Naive thymus-derived CD8-positive, alpha-beta T cell (primary cell): ENCODE measurements at regions not wholly inside any gene's neighbourhood (a gene's known extent, or its start where the extent isn't known, plus 50 kb on each side); places are given as distances from the start of the nearest gene placed in this dataset.
A peak's percentile ranks its signal among the peaks of the same experiment; 100 is the strongest.

Source experiments
- ATAC-seq, 2 donors: fragments of 150-1000 bp; cut with Tn5 transposase in 1 of 2; sonication (Bioruptor Pico), chemical (Tn5 transposase) in 1 of 2; 1 replicate in 1 of 2; 2 replicates in 1 of 2; pipeline ENCODE4 v1.10.0; 2021; ENCODE audit warnings: mild to moderate bottlenecking in 2 of 2, moderate library complexity in 2 of 2
- POLR2A ChIA-PET: fragments of 350-600 bp; sonication (Branson Sonifier 250); formaldehyde crosslinking; loops from one replicate; lab custom pipeline; 2021; ENCODE audit warnings: antibody characterized with exemption; lab: Charles Lee
- DNase-seq, 10 donors: peaks; one replicate each; pipeline versions ENCODE4 v3.0.0 to v3.0.0-alpha.2; 2020 to 2022
- H3K27ac Mint-ChIP-seq, 10 donors: one replicate each; pipeline ENCODE4 v1.8.0; 2020 to 2022; ENCODE audit warnings: mild to moderate bottlenecking in 10 of 10, mixed read lengths in 10 of 10, moderate library complexity in 4 of 10, inconsistent platforms in 1 of 10
- H3K27me3 Mint-ChIP-seq, 5 donors: one replicate each; pipeline ENCODE4 v1.8.0; 2021 to 2022; ENCODE audit warnings: mixed read lengths in 5 of 5
- H3K36me3 Mint-ChIP-seq, 3 donors: one replicate each; pipeline ENCODE4 v1.8.0; 2020 to 2022; ENCODE audit warnings: mixed read lengths in 3 of 3, mild to moderate bottlenecking in 2 of 3, inconsistent platforms in 1 of 3
- H3K4me1 Mint-ChIP-seq, 4 donors: one replicate each; pipeline ENCODE4 v1.8.0; 2021 to 2022; ENCODE audit warnings: mixed read lengths in 4 of 4
- H3K4me3 Mint-ChIP-seq, 10 donors: one replicate each; pipeline ENCODE4 v1.8.0; 2020 to 2022; ENCODE audit warnings: mild to moderate bottlenecking in 10 of 10, mixed read lengths in 10 of 10, moderate library complexity in 6 of 10, inconsistent platforms in 1 of 10
- H3K9me3 Mint-ChIP-seq, 9 donors: one replicate each; pipeline ENCODE4 v1.8.0; 2020 to 2022; ENCODE audit warnings: mixed read lengths in 9 of 9, mild to moderate bottlenecking in 3 of 9, inconsistent platforms in 1 of 9, moderate library complexity in 1 of 9

- H3K27me3 Mint-ChIP-seq: no peaks in the 10 kb centered on the region
- peaks cover 0 to 18% (median 10%) of the 10 kb centered on the region in 9 donors for H3K9me3 Mint-ChIP-seq
- H3K36me3 Mint-ChIP-seq: peaks cover 0 to 9% (median 7%) of the 10 kb centered on the region in 3 donors
- POLR2A ChIA-PET: no interaction called here
- peak overlapping the region in 2 of 10 donors; percentile 5 to 58 for H3K27ac Mint-ChIP-seq
- H3K4me3 Mint-ChIP-seq: no peak overlapping the region
- peaks cover 6 to 11% (median 6%) of the 10 kb centered on the region in 4 donors for H3K4me1 Mint-ChIP-seq
- ATAC-seq (no peak), DNase-seq (no peak)
Measured at GRCh38 chr4:81541161-81541945, 69.6 kb upstream of the RASGEF1B start.

GRCh38 chr4:81538716-81539427, 67.2 kb upstream of the RASGEF1B start:
- peaks cover 0 to 9% (median 7%) of the 10 kb centered on the region in 3 donors for H3K36me3 Mint-ChIP-seq
- H3K27me3 Mint-ChIP-seq: no peaks in the 10 kb centered on the region
- H3K4me1 Mint-ChIP-seq: peaks cover 6 to 11% (median 6%) of the 10 kb centered on the region in 4 donors
- ATAC-seq (no peak), DNase-seq (no peak)
- peak overlapping the region in 1 of 10 donors; percentile 63 for H3K27ac Mint-ChIP-seq
- no peak overlapping the region for H3K4me3 Mint-ChIP-seq
- POLR2A ChIA-PET: no interaction called here
- H3K9me3 Mint-ChIP-seq: peaks cover 0 to 13% (median 10%) of the 10 kb centered on the region in 9 donors

GRCh38 chr4:81531410-81531809, 59.7 kb upstream of the RASGEF1B start:
- no peak overlapping the region for H3K27ac Mint-ChIP-seq

GRCh38 chr4:81528979-81529378, 57.3 kb upstream of the RASGEF1B start:
- Mint-ChIP-seq H3K9me3 (peaks cover 0 to 31% (median 11%) of the 10 kb centered on the region in 9 donors), H3K4me1 (no peaks in the 10 kb centered on the region), H3K27ac (peak overlapping the region in 1 of 10 donors; percentile 17), H3K27me3 (no peaks in the 10 kb centered on the region), H3K36me3 (peaks cover 0 to 16% (median 11%) of the 10 kb centered on the region in 3 donors), H3K4me3 (no peak overlapping the region)
- DNase-seq: no peak
- POLR2A ChIA-PET: no interaction called here
- ATAC-seq: no peak

More at GRCh38 chr4:81531410-81531809, 59.7 kb upstream of the RASGEF1B start:
- Mint-ChIP-seq H3K36me3 (peaks cover 0 to 13% (median 11%) of the 10 kb centered on the region in 3 donors), H3K4me3 (no peak overlapping the region), H3K27me3 (no peaks in the 10 kb centered on the region), H3K4me1 (no peaks in the 10 kb centered on the region), H3K9me3 (peaks cover 0 to 23% (median 5%) of the 10 kb centered on the region in 9 donors)
- ATAC-seq (no peak), DNase-seq (no peak)
- POLR2A ChIA-PET: interaction anchor here (0.7 kb wide), 1 partner anchor 37 kb away, joined by 3 read pairs; no protein-coding TSS in a partner anchor

GRCh38 chr4:81528200-81528599, 56.5 kb upstream of the RASGEF1B start:
- DNase-seq: no peak
- Mint-ChIP-seq H3K27me3 (no peaks in the 10 kb centered on the region), H3K4me1 (no peaks in the 10 kb centered on the region), H3K9me3 (peaks cover 0 to 26% (median 11%) of the 10 kb centered on the region in 9 donors), H3K36me3 (peaks cover 0 to 16% (median 11%) of the 10 kb centered on the region in 3 donors), H3K4me3 (no peak overlapping the region), H3K27ac (no peak overlapping the region)
- ATAC-seq: no peak
- POLR2A ChIA-PET: no interaction called here

GRCh38 chr4:81527709-81528108, 56.0 kb upstream of the RASGEF1B start:
- H3K36me3 Mint-ChIP-seq: peaks cover 0 to 16% (median 11%) of the 10 kb centered on the region in 3 donors
- no peaks in the 10 kb centered on the region for H3K4me1 Mint-ChIP-seq
- peak overlapping the region in 1 of 10 donors; percentile 34 for H3K4me3 Mint-ChIP-seq
- H3K27me3 Mint-ChIP-seq: no peaks in the 10 kb centered on the region
- no peak for ATAC-seq
- peaks cover 0 to 26% (median 11%) of the 10 kb centered on the region in 9 donors for H3K9me3 Mint-ChIP-seq
- DNase-seq: no peak
- H3K27ac Mint-ChIP-seq: no peak overlapping the region
- POLR2A ChIA-PET: no interaction called here

GRCh38 chr4:81527115-81527514, 55.4 kb upstream of the RASGEF1B start:
- no peaks in the 10 kb centered on the region for H3K27me3 Mint-ChIP-seq
- peaks cover 0 to 16% (median 11%) of the 10 kb centered on the region in 3 donors for H3K36me3 Mint-ChIP-seq
- no peak overlapping the region for H3K4me3 Mint-ChIP-seq
- peaks cover 0 to 26% (median 11%) of the 10 kb centered on the region in 9 donors for H3K9me3 Mint-ChIP-seq
- ATAC-seq: no peak
- DNase-seq: no peak
- POLR2A ChIA-PET: no interaction called here
- H3K27ac Mint-ChIP-seq: peak overlapping the region in 1 of 10 donors; percentile 12
- no peaks in the 10 kb centered on the region for H3K4me1 Mint-ChIP-seq

GRCh38 chr4:81526706-81527105, 55.0 kb upstream of the RASGEF1B start:
- POLR2A ChIA-PET: no interaction called here
- Mint-ChIP-seq H3K36me3 (peaks cover 0 to 16% (median 11%) of the 10 kb centered on the region in 3 donors), H3K27me3 (no peaks in the 10 kb centered on the region), H3K4me3 (no peak overlapping the region), H3K4me1 (no peaks in the 10 kb centered on the region), H3K9me3 (peaks cover 0 to 26% (median 11%) of the 10 kb centered on the region in 9 donors), H3K27ac (no peak overlapping the region)
- ATAC-seq (no peak), DNase-seq (no peak)

GRCh38 chr4:81523672-81524327, 52.1 kb upstream of the RASGEF1B start:
- Mint-ChIP-seq H3K9me3 (peaks cover 0 to 26% (median 8%) of the 10 kb centered on the region in 9 donors), H3K4me1 (peaks cover 0 to 3% (median 1%) of the 10 kb centered on the region in 4 donors), H3K4me3 (no peak overlapping the region), H3K27me3 (no peaks in the 10 kb centered on the region), H3K27ac (no peak overlapping the region), H3K36me3 (peaks cover 0 to 16% (median 11%) of the 10 kb centered on the region in 3 donors)
- POLR2A ChIA-PET: no interaction called here
- ATAC-seq: no peak
- no peak for DNase-seq

GRCh38 chr4:81522711-81523110, 51.0 kb upstream of the RASGEF1B start:
- Mint-ChIP-seq H3K36me3 (peaks cover 0 to 15% (median 5%) of the 10 kb centered on the region in 3 donors), H3K27ac (no peak overlapping the region), H3K27me3 (no peaks in the 10 kb centered on the region), H3K4me1 (peaks cover 0 to 9% (median 4%) of the 10 kb centered on the region in 4 donors), H3K9me3 (peaks cover 0 to 21% (median 7%) of the 10 kb centered on the region in 9 donors), H3K4me3 (no peak overlapping the region)
- ATAC-seq (no peak), DNase-seq (no peak)
- POLR2A ChIA-PET: no interaction called here

GRCh38 chr4:81521708-81522107, 50.0 kb upstream of the RASGEF1B start:
- H3K27me3 Mint-ChIP-seq: no peaks in the 10 kb centered on the region
- H3K4me1 Mint-ChIP-seq: peaks cover 0 to 9% (median 4%) of the 10 kb centered on the region in 4 donors
- POLR2A ChIA-PET: no interaction called here
- H3K4me3 Mint-ChIP-seq: no peak overlapping the region
- no peak overlapping the region for H3K27ac Mint-ChIP-seq
- no peak for ATAC-seq
- DNase-seq: no peak
- peaks cover 0 to 6% (median 0%) of the 10 kb centered on the region in 3 donors for H3K36me3 Mint-ChIP-seq
- peaks cover 0 to 11% (median 6%) of the 10 kb centered on the region in 9 donors for H3K9me3 Mint-ChIP-seq
